ENCODE measurements at regions not wholly inside any gene's neighbourhood (a gene's known extent, or its start where the extent isn't known, plus 50 kb on each side); places are given as distances from the start of the nearest gene placed in this dataset.

GRCh38 chr18:28690100-28690499, 513.2 kb upstream of the CDH2 start:
- Mint-ChIP-seq H3K4me1 (peaks cover 24% of the 10 kb centered on the region in 2 experiments), H3K36me3 (ENCODE audit: insufficient read depth in 1 of 3, low read depth in 3 of 3) (peaks cover 0 to 4% (median 2%) of the 10 kb centered on the region in 3 experiments; a peak in 2 of 7 replicates), H3K27me3 (ENCODE audit: low read depth) (no peaks in the 10 kb centered on the region), H3K4me3 (no peak overlapping the region), H3K27ac (peak overlapping the region in 2 of 3 experiments; percentile 35 to 39; a peak in 4 of 7 replicates), H3K9me3 (no peaks in the 10 kb centered on the region; a peak in 1 of 5 replicates)
- H3K23me2 ChIP-seq (ENCODE audit: insufficient read length, low read depth, low read length, poor library complexity, severe bottlenecking): no peaks in the 10 kb centered on the region
- H3K79me2 ChIP-seq (ENCODE audit: insufficient read depth, low read length): no peaks in the 10 kb centered on the region
- no peak overlapping the region for H2AFZ ChIP-seq (ENCODE audit: low read length)
- H2AK5ac ChIP-seq (ENCODE audit: insufficient read length, low read length): no peak overlapping the region
- no peak overlapping the region for H2BK15ac ChIP-seq (ENCODE audit: low read depth, low read length)
- H3K27me3 ChIP-seq (ENCODE audit: insufficient read depth, low read length): no peaks in the 10 kb centered on the region
- H2BK5ac ChIP-seq (ENCODE audit: insufficient read length, low read length): no peak overlapping the region
- no peaks in the 10 kb centered on the region for H3K79me1 ChIP-seq (ENCODE audit: insufficient read depth, low read depth, low read length, poor library complexity, severe bottlenecking)
- H3K14ac ChIP-seq (ENCODE audit: insufficient read depth, low read length): no peak overlapping the region
- H4K8ac ChIP-seq (replicated peaks; ENCODE audit: insufficient read length, low read depth, low read length): no peak overlapping the region
- no peak overlapping the region for H3K9ac ChIP-seq (ENCODE audit: extremely low read depth, insufficient read length, low read length)
- WGBS (ENCODE audit: extremely low coverage, insufficient read length, low lambda C conversion rate): no CpG with 5 or more reads among the region's 5 CpGs
- H3K23ac ChIP-seq (ENCODE audit: insufficient read length, low read depth, low read length): no peak overlapping the region
- H3K18ac ChIP-seq (ENCODE audit: insufficient read length, low read depth, low read length): no peak overlapping the region
- H3K56ac ChIP-seq (ENCODE audit: insufficient read length, low read depth, low read length): no peak overlapping the region
- H3K4me2 ChIP-seq (ENCODE audit: insufficient read depth, insufficient read length, low read length): no peak overlapping the region
- H3K4ac ChIP-seq (ENCODE audit: low read depth, low read length): no peak overlapping the region
- no peak overlapping the region for H2BK20ac ChIP-seq (ENCODE audit: low read depth, low read length, poor library complexity, severe bottlenecking)
- no peak overlapping the region for H2BK12ac ChIP-seq (ENCODE audit: insufficient read length, low read depth, low read length)
- DNase-seq: no peak
- H4K91ac ChIP-seq (ENCODE audit: insufficient read length, low read depth, low read length): no peak overlapping the region
- no peak overlapping the region for H3T11ph ChIP-seq (ENCODE audit: low read length)
- no peak for TF ChIP-seq CTCF (conservative IDR thresholded peaks at IDR 0.05)
- no peaks in the 10 kb centered on the region for H4K20me1 ChIP-seq (ENCODE audit: control insufficient read depth, insufficient read depth, insufficient read length)
- peaks cover 7% of the 10 kb centered on the region for H3K4me1 ChIP-seq (ENCODE audit: insufficient read depth, low read length)
- H4K5ac ChIP-seq (ENCODE audit: insufficient read length, low read depth, low read length): no peak overlapping the region
- no peaks in the 10 kb centered on the region for H3K9me3 ChIP-seq (ENCODE audit: control insufficient read depth, low read depth, low read length)
- H2BK120ac ChIP-seq (ENCODE audit: low read depth, low read length, poor library complexity, severe bottlenecking): no peak overlapping the region
- H3K27ac ChIP-seq (ENCODE audit: insufficient read length, low read depth, low read length): no peak overlapping the region
